ENCODE measurements at regions not wholly inside any gene's neighbourhood (a gene's known extent, or its start where the extent isn't known, plus 50 kb on each side); places are given as distances from the start of the nearest gene placed in this dataset.

- DNase-seq (ENCODE audit: insufficient read length, low spot score, missing footprints) = no peak
- Histone ChIP-seq H3K27ac (ENCODE audit: low read depth, low read length) (no peak overlapping the region), H4K20me1 (ENCODE audit: insufficient read depth, low read length) (no peaks in the 10 kb centered on the region), H2AFZ (ENCODE audit: low read length) (no peak overlapping the region), H3K4me1 (ENCODE audit: insufficient read depth, low read length) (no peaks in the 10 kb centered on the region), H3K36me3 (ENCODE audit: insufficient read depth, low read length) (no peaks in the 10 kb centered on the region), H3K27me3 (ENCODE audit: insufficient read depth, low read length) (no peaks in the 10 kb centered on the region), H3K79me2 (ENCODE audit: insufficient read depth, low read length) (no peaks in the 10 kb centered on the region), H3K4me2 (ENCODE audit: insufficient read depth, low read length) (no peak overlapping the region), H3K4me3 (ENCODE audit: insufficient read depth, low read length) (no peak overlapping the region), H3K9me3 (ENCODE audit: low read depth, low read length) (no peaks in the 10 kb centered on the region)
- no peak for TF ChIP-seq CTCF (IDR thresholded peaks at IDR 0.05; ENCODE audit: extremely low read depth, low read depth, low read length)
Measured at GRCh38 chr1:42056460-42056859, 96.8 kb upstream of the GUCA2B start.

- no peak overlapping the region for H3K27ac ChIP-seq (ENCODE audit: low read depth, low read length)
- no peaks in the 10 kb centered on the region for H3K4me1 ChIP-seq (ENCODE audit: insufficient read depth, low read length)
- no peaks in the 10 kb centered on the region for H3K9me3 ChIP-seq (ENCODE audit: low read depth, low read length)
- H4K20me1 ChIP-seq (ENCODE audit: insufficient read depth, low read length) = no peaks in the 10 kb centered on the region
- no peaks in the 10 kb centered on the region for H3K36me3 ChIP-seq (ENCODE audit: insufficient read depth, low read length)
- no peaks in the 10 kb centered on the region for H3K79me2 ChIP-seq (ENCODE audit: insufficient read depth, low read length)
- H3K4me3 ChIP-seq (ENCODE audit: insufficient read depth, low read length) = no peak overlapping the region
- no peak for TF ChIP-seq CTCF (IDR thresholded peaks at IDR 0.05; ENCODE audit: extremely low read depth, low read depth, low read length)
- no peak overlapping the region for H3K4me2 ChIP-seq (ENCODE audit: insufficient read depth, low read length)
- no peak for DNase-seq (ENCODE audit: insufficient read length, low spot score, missing footprints)
- peaks cover 2% of the 10 kb centered on the region for H3K27me3 ChIP-seq (ENCODE audit: insufficient read depth, low read length)
- no peak overlapping the region for H2AFZ ChIP-seq (ENCODE audit: low read length)
Measured at GRCh38 chr1:42055061-42055460, 98.1 kb upstream of the GUCA2B start.

- no peaks in the 10 kb centered on the region for H4K20me1 ChIP-seq (ENCODE audit: insufficient read depth, low read length)
- no peaks in the 10 kb centered on the region for H3K36me3 ChIP-seq (ENCODE audit: insufficient read depth, low read length)
- H3K4me1 ChIP-seq (ENCODE audit: insufficient read depth, low read length) = no peaks in the 10 kb centered on the region
- no peaks in the 10 kb centered on the region for H3K79me2 ChIP-seq (ENCODE audit: insufficient read depth, low read length)
- H3K27me3 ChIP-seq (ENCODE audit: insufficient read depth, low read length) = peaks cover 13% of the 10 kb centered on the region
- no peak overlapping the region for H3K4me2 ChIP-seq (ENCODE audit: insufficient read depth, low read length)
- H3K4me3 ChIP-seq (ENCODE audit: insufficient read depth, low read length) = no peak overlapping the region
- no peak for TF ChIP-seq CTCF (IDR thresholded peaks at IDR 0.05; ENCODE audit: extremely low read depth, low read depth, low read length)
- no peaks in the 10 kb centered on the region for H3K9me3 ChIP-seq (ENCODE audit: low read depth, low read length)
- no peak for DNase-seq (ENCODE audit: insufficient read length, low spot score, missing footprints)
- no peak overlapping the region for H3K27ac ChIP-seq (ENCODE audit: low read depth, low read length)
- no peak overlapping the region for H2AFZ ChIP-seq (ENCODE audit: low read length)
Measured at GRCh38 chr1:42052072-42052699, 101.0 kb upstream of the GUCA2B start.

- no peaks in the 10 kb centered on the region for H3K4me1 ChIP-seq (ENCODE audit: insufficient read depth, low read length)
- no peaks in the 10 kb centered on the region for H3K79me2 ChIP-seq (ENCODE audit: insufficient read depth, low read length)
- H3K4me3 ChIP-seq (ENCODE audit: insufficient read depth, low read length) = no peak overlapping the region
- no peaks in the 10 kb centered on the region for H3K9me3 ChIP-seq (ENCODE audit: low read depth, low read length)
- H3K36me3 ChIP-seq (ENCODE audit: insufficient read depth, low read length) = no peaks in the 10 kb centered on the region
- peaks cover 18% of the 10 kb centered on the region for H3K27me3 ChIP-seq (ENCODE audit: insufficient read depth, low read length)
- H2AFZ ChIP-seq (ENCODE audit: low read length) = no peak overlapping the region
- TF ChIP-seq CTCF (IDR thresholded peaks at IDR 0.05; ENCODE audit: extremely low read depth, low read depth, low read length) = no peak
- H3K27ac ChIP-seq (ENCODE audit: low read depth, low read length) = no peak overlapping the region
- DNase-seq (ENCODE audit: insufficient read length, low spot score, missing footprints) = no peak
- H3K4me2 ChIP-seq (ENCODE audit: insufficient read depth, low read length) = no peak overlapping the region
- H4K20me1 ChIP-seq (ENCODE audit: insufficient read depth, low read length) = no peaks in the 10 kb centered on the region
Measured at GRCh38 chr1:42047508-42047880, 105.7 kb upstream of the GUCA2B start.
